ENCODE measurements at regions not wholly inside any gene's neighbourhood (a gene's known extent, or its start where the extent isn't known, plus 50 kb on each side); places are given as distances from the start of the nearest gene placed in this dataset.

DNA sequence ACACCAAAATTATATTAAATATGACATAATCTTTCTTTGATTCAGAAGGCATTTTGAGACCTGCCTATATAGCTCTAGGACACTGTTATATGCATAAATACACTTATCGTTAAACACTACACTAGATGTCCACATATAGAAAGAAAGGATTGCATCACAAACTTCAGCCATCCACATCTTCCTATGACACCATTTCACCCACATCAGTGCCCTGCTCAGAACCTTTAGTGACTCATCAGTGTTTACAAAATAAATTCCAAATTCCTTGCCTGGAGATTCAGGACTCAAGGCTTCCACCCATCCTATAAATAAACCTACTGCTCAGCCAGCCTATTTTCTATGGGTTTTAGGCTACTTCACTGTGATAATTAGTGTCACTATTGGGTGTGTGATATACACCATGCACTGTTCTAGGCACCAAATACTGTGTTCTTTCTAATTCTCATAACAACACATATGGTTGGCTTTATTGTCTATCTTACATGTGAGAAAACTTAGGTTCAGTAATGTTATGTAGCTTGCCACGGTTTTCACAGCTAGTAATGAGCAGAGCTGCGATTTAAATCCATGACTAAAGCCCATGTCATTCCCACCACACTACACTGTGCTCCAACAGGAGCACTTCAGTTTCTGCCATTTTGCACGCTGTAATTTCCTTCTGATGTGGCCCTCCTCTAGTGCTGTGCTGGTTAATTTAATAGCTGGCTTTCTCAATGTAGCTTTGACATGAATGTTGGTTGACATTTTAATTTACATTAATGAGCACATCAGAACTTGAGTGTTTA is 103.3 kb downstream of the SREK1 start:
- no peaks in the 10 kb centered on the region for H3K4me1 ChIP-seq (ENCODE audit: control insufficient read depth, low read length)
- no peak overlapping the region for H3K4me2 ChIP-seq (ENCODE audit: low read length)
- H4K20me1 ChIP-seq (ENCODE audit: control insufficient read depth, insufficient read depth, low read depth, low read length) = no peaks in the 10 kb centered on the region
- no peaks in the 10 kb centered on the region for H3F3A ChIP-seq (ENCODE audit: control insufficient read depth, insufficient read depth)
- H3K9me3 ChIP-seq (ENCODE audit: control insufficient read depth, insufficient read depth, low read length) = no peaks in the 10 kb centered on the region
- H3K36me3 ChIP-seq (ENCODE audit: control insufficient read depth, low read length) = no peaks in the 10 kb centered on the region
- H3K9me2 ChIP-seq (replicated peaks; ENCODE audit: control insufficient read depth, low read length) = no peaks in the 10 kb centered on the region
- no peaks in the 10 kb centered on the region for H3K27me3 ChIP-seq (ENCODE audit: control insufficient read depth, low read length)
- no peaks in the 10 kb centered on the region for H3K79me2 ChIP-seq (ENCODE audit: control insufficient read depth, low read length)
- H3K4me3 ChIP-seq (ENCODE audit: low read length) = no peak overlapping the region
- no peak overlapping the region for H3K27ac ChIP-seq (ENCODE audit: low read depth, low read length)
- TF ChIP-seq, protein P1, sequence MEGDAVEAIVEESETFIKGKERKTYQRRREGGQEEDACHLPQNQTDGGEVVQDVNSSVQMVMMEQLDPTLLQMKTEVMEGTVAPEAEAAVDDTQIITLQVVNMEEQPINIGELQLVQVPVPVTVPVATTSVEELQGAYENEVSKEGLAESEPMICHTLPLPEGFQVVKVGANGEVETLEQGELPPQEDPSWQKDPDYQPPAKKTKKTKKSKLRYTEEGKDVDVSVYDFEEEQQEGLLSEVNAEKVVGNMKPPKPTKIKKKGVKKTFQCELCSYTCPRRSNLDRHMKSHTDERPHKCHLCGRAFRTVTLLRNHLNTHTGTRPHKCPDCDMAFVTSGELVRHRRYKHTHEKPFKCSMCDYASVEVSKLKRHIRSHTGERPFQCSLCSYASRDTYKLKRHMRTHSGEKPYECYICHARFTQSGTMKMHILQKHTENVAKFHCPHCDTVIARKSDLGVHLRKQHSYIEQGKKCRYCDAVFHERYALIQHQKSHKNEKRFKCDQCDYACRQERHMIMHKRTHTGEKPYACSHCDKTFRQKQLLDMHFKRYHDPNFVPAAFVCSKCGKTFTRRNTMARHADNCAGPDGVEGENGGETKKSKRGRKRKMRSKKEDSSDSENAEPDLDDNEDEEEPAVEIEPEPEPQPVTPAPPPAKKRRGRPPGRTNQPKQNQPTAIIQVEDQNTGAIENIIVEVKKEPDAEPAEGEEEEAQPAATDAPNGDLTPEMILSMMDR (IDR thresholded peaks at IDR 0.05; ENCODE audit: low read depth, low read length, poor library complexity, severe bottlenecking) = no peak
- no peak for TF ChIP-seq EZH2phosphoT487 (IDR thresholded peaks at IDR 0.05; ENCODE audit: borderline replicate concordance, low read length)

DNA sequence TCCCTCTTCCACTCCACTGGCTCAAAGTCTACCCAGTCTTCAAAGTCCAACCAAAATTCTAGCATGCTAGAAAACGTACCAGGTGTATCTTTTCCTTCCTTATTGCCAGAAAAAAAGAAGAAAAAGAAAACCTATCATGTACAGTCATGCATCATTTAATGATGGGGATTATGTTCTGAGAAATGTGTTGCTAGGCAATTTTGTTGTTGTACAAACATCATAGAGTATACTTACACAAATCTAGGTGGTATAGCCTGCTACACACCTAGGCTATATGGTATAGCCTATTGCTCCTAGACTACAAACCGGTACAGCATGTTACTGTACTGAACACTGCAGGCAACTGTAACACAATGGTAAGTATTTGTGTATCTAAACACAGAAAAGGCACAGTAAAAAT is 104.8 kb downstream of the SREK1 start:
- H3K36me3 ChIP-seq (ENCODE audit: control insufficient read depth, low read length) = no peaks in the 10 kb centered on the region
- peaks cover 2% of the 10 kb centered on the region; the same call in 1 of the 2 replicates for H3K27me3 ChIP-seq (ENCODE audit: control insufficient read depth, low read length)
- no peaks in the 10 kb centered on the region for H3K4me1 ChIP-seq (ENCODE audit: control insufficient read depth, low read length)
- H3F3A ChIP-seq (ENCODE audit: control insufficient read depth, insufficient read depth) = no peaks in the 10 kb centered on the region
- H4K20me1 ChIP-seq (ENCODE audit: control insufficient read depth, insufficient read depth, low read depth, low read length) = no peaks in the 10 kb centered on the region
- no peaks in the 10 kb centered on the region for H3K79me2 ChIP-seq (ENCODE audit: control insufficient read depth, low read length)
- H3K4me2 ChIP-seq (ENCODE audit: low read length) = no peak overlapping the region
- no peaks in the 10 kb centered on the region for H3K9me2 ChIP-seq (replicated peaks; ENCODE audit: control insufficient read depth, low read length)
- TF ChIP-seq EZH2phosphoT487 (IDR thresholded peaks at IDR 0.05; ENCODE audit: borderline replicate concordance, low read length) = no peak
- TF ChIP-seq, protein P1 (IDR thresholded peaks at IDR 0.05; ENCODE audit: low read depth, low read length, poor library complexity, severe bottlenecking) = no peak
- no peak overlapping the region for H3K4me3 ChIP-seq (ENCODE audit: low read length)
- H3K27ac ChIP-seq (ENCODE audit: low read depth, low read length) = no peak overlapping the region
- no peaks in the 10 kb centered on the region for H3K9me3 ChIP-seq (ENCODE audit: control insufficient read depth, insufficient read depth, low read length)

DNA sequence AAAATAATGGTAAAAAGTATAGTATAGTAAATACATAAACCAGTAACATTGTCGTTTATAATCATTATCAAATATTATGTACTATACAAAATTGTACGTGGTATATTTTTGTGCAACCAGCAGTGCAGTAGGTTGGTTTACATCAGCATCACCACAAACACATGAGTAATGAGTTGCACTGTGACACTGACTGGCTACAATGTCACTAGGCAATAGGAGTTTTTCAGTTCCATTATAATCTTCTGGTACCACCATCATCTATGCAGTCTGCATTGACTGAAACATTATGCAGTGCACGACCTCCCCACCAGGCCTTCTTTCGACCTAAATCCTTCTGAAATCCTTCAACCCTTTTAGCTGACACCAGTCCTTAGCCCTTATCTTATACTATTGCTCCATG is 105.8 kb downstream of the SREK1 start:
- H4K20me1 ChIP-seq (ENCODE audit: control insufficient read depth, insufficient read depth, low read depth, low read length) = no peaks in the 10 kb centered on the region
- no peaks in the 10 kb centered on the region for H3F3A ChIP-seq (ENCODE audit: control insufficient read depth, insufficient read depth)
- no peaks in the 10 kb centered on the region for H3K79me2 ChIP-seq (ENCODE audit: control insufficient read depth, low read length)
- TF ChIP-seq EZH2phosphoT487 (IDR thresholded peaks at IDR 0.05; ENCODE audit: borderline replicate concordance, low read length) = no peak
- TF ChIP-seq, protein P1 (IDR thresholded peaks at IDR 0.05; ENCODE audit: low read depth, low read length, poor library complexity, severe bottlenecking) = no peak
- H3K4me3 ChIP-seq (ENCODE audit: low read length) = no peak overlapping the region
- no peaks in the 10 kb centered on the region for H3K36me3 ChIP-seq (ENCODE audit: control insufficient read depth, low read length)
- H3K4me2 ChIP-seq (ENCODE audit: low read length) = no peak overlapping the region
- no peaks in the 10 kb centered on the region for H3K9me2 ChIP-seq (replicated peaks; ENCODE audit: control insufficient read depth, low read length)
- peaks cover 2% of the 10 kb centered on the region; the same call in 1 of the 2 replicates for H3K27me3 ChIP-seq (ENCODE audit: control insufficient read depth, low read length)
- H3K4me1 ChIP-seq (ENCODE audit: control insufficient read depth, low read length) = no peaks in the 10 kb centered on the region
- no peak overlapping the region for H3K27ac ChIP-seq (ENCODE audit: low read depth, low read length)
- no peaks in the 10 kb centered on the region for H3K9me3 ChIP-seq (ENCODE audit: control insufficient read depth, insufficient read depth, low read length)

Measured in DOHH2 (cell line).